ENCODE measurements at regions not wholly inside any gene's neighbourhood (a gene's known extent, or its start where the extent isn't known, plus 50 kb on each side); places are given as distances from the start of the nearest gene placed in this dataset.

DNA sequence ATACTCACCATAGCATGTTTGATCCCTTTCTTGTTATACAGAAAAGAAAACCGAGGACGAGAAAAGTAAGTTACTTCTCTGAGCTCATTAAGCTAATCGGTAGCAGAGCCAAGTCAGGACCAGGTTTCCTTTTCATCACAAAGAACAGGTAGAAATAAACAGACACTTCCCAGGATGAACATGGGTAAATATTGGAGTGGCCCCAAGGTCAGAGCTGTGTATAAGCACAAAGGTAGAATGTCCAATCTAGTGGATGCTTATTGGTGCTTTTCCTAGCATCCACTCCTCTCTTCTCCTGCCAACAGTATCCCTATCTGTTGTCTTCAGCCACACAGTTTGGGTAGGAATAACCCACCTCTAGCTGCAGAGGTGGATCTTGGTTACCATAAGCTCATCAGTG, 52.8 kb upstream of the THUMPD3 start:
- TF ChIP-seq EZH2 (IDR thresholded peaks at IDR 0.05; ENCODE audit: borderline replicate concordance, low read length): no peak
- TF ChIP-seq, protein P1, sequence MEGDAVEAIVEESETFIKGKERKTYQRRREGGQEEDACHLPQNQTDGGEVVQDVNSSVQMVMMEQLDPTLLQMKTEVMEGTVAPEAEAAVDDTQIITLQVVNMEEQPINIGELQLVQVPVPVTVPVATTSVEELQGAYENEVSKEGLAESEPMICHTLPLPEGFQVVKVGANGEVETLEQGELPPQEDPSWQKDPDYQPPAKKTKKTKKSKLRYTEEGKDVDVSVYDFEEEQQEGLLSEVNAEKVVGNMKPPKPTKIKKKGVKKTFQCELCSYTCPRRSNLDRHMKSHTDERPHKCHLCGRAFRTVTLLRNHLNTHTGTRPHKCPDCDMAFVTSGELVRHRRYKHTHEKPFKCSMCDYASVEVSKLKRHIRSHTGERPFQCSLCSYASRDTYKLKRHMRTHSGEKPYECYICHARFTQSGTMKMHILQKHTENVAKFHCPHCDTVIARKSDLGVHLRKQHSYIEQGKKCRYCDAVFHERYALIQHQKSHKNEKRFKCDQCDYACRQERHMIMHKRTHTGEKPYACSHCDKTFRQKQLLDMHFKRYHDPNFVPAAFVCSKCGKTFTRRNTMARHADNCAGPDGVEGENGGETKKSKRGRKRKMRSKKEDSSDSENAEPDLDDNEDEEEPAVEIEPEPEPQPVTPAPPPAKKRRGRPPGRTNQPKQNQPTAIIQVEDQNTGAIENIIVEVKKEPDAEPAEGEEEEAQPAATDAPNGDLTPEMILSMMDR (IDR thresholded peaks at IDR 0.05; ENCODE audit: low read length): no peak
